LNCaP clone FGC (cell line): ENCODE measurements at regions not wholly inside any gene's neighbourhood (a gene's known extent, or its start where the extent isn't known, plus 50 kb on each side); places are given as distances from the start of the nearest gene placed in this dataset.
A peak's percentile ranks its signal among the peaks of the same experiment; 100 is the strongest.

Experiments used
- DNase-seq: peaks from one replicate; pipeline ENCODE4 v3.0.0-alpha.2; 2011; ENCODE audit warnings: low read depth
- H3K4me3 ChIP-seq: 2 replicates; pipeline ENCODE4 v1.5.1; 2011; ENCODE audit warnings: mild to moderate bottlenecking, low read depth, low read length, control low read depth
- TF ChIP-seq, protein P1 (sequence below): IDR thresholded peaks from 2 replicates; pipeline ENCODE4 v1.5.1; 2012; ENCODE audit warnings: mild to moderate bottlenecking; ENCODE audit not compliant: control insufficient read depth, insufficient read depth; ENCODE audit errors: extremely low read depth

DNA sequence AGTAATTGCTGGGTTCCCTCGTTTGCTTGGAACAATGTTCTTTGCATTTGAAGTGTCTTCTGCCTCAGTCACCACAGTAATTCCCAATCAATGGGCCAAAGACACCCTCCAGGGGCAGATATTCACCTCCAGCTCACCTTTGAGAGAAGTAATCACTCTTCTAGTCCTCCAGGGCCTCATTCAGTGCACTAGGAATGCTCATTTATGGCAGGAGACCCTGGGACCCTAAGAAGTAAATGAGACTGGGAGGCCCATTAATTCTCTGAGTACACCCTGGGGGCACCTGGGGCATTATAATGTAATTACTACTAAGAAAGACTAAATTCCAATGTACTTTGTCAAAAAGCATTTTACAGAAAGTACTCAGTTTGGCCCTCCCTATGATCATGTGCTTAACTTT lies 158.2 kb upstream of the XYLT1 start:
- DNase-seq, result no peak
- TF ChIP-seq, protein P1, sequence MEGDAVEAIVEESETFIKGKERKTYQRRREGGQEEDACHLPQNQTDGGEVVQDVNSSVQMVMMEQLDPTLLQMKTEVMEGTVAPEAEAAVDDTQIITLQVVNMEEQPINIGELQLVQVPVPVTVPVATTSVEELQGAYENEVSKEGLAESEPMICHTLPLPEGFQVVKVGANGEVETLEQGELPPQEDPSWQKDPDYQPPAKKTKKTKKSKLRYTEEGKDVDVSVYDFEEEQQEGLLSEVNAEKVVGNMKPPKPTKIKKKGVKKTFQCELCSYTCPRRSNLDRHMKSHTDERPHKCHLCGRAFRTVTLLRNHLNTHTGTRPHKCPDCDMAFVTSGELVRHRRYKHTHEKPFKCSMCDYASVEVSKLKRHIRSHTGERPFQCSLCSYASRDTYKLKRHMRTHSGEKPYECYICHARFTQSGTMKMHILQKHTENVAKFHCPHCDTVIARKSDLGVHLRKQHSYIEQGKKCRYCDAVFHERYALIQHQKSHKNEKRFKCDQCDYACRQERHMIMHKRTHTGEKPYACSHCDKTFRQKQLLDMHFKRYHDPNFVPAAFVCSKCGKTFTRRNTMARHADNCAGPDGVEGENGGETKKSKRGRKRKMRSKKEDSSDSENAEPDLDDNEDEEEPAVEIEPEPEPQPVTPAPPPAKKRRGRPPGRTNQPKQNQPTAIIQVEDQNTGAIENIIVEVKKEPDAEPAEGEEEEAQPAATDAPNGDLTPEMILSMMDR, result no peak
- H3K4me3 ChIP-seq, result no peak overlapping the region

DNA sequence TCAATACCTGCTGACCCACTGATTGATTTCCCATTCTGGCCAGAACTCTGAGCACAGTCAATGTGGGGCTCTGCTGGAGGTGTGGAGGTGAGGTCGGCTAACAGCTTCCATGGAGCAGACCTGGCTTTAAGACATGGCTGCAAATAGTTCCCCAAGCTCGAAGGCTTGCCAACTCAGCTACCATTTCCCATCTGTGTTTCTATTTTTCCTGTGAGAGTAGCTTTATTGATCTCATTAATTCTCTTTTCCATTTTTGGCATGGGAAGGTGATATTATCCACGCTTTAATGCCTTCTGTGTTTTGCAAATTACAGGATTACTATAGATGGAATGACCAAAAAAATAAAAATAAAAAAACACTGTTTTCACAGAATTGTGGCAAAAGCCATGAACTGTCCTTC lies 151.6 kb upstream of the XYLT1 start:
- TF ChIP-seq, protein P1, result no peak
- DNase-seq, result no peak
- H3K4me3 ChIP-seq, result no peak overlapping the region

DNA sequence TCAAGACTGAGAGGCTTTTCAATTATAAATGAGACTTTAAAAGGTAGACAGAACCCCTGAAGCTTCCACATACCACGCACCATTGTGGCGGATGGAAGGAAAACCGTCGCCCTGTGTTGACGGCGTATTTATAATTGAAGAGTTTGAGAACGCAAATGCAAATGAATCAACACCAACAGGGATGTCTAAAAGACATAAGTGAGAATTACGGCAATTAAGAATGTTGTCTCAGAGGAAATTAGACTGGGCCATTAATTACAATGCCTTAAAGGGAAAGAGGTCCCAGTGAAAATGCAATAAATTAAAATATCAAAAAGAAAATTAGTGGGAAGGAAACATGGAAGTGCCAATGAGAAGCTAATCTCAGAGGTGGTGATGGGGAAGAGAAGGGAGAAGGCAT lies 148.5 kb upstream of the XYLT1 start:
- DNase-seq, result no peak
- TF ChIP-seq, protein P1, result no peak
- no peak overlapping the region for H3K4me3 ChIP-seq

DNA sequence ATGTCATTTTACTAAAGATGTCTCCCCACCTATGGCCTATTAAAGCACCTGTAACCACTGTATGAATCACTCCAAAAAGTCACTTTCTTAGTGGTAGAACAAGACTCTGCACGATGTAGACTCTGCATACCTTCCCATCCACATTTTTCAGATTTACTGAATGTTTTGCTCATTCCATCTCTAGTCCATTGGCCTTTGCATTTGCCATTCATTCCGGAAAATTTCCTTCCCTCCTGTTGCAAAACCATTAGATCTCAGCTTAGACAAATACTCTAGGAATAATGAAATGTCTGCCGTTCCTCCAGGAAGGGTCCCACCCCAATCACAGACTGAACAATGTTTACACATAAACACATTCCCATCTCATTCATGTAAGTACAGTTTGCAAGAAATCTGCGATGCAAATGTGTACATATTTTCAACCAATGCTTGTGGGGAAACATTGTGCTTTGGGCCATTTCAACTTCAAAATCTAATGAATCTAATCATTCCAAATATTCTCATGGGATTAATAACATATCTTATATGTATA lies 146.3 kb upstream of the XYLT1 start:
- TF ChIP-seq, protein P1, result no peak
- DNase-seq, result no peak
- H3K4me3 ChIP-seq, result no peak overlapping the region

DNA sequence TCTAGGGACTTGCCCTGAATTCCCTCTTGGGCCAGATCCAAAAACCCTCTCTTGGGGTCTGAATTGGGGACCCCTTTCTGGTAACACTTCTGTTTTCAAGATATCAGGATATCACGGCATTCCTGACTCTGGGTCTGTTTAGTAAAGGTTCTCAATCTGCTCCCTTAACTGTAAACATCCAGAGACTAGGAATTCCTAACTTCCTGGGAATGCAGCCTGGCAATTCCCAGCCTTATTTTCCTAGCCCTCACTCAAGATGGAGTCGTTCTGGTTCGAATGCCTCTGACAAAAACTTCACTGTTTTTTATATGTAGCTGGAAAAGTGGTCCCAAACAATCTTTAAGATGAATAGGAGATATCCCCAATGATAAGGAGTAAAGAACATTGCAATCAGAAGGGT lies 141.6 kb upstream of the XYLT1 start:
- no peak for DNase-seq
- TF ChIP-seq, protein P1, result no peak
- no peak overlapping the region for H3K4me3 ChIP-seq

DNA sequence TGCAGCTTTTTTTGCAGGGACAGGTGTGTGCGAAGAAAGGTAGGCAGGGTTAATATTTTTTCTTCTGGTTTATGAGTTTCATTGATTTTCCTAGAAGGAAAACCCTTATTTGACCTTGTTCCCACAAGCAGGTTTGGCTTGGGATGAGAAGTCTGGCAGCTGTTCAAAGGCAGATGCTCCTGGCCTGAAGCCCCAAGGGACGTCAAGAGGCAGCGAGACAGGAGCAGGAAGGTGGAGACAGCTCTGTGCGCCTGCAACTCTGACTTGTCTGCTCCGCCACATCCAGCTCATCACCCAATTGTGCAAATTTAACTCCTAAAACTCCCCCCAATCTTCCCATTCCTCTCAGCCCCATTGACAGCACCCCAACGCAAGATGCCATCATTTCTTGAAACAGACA lies 136.8 kb upstream of the XYLT1 start:
- peak; percentile 45 for DNase-seq
- no peak overlapping the region for H3K4me3 ChIP-seq
- TF ChIP-seq, protein P1, result no peak

DNA sequence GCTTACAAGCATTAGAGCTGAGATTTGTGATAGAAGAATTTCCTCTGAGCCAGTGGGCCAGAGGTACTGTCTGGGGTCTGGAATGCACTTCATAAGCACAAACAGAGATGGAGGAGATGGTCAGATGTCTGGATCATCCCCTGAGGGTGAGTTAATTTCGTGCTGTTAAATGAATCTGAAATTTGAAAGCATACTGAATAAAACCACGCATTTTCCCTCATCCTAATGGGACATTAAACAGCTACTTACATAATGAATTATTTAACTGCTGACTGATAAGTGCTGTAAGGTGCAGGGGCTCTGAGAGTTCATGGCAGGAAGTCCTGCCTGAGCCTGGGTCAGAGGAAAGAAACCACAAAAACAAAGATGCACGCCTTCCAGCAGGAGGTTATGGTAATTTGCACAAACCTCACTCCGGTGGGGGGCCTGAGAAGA lies 136.3 kb upstream of the XYLT1 start:
- no peak overlapping the region for H3K4me3 ChIP-seq
- DNase-seq, result no peak
- TF ChIP-seq, protein P1, result no peak
